ENCODE measurements at regions not wholly inside any gene's neighbourhood (a gene's known extent, or its start where the extent isn't known, plus 50 kb on each side); places are given as distances from the start of the nearest gene placed in this dataset.

DNA sequence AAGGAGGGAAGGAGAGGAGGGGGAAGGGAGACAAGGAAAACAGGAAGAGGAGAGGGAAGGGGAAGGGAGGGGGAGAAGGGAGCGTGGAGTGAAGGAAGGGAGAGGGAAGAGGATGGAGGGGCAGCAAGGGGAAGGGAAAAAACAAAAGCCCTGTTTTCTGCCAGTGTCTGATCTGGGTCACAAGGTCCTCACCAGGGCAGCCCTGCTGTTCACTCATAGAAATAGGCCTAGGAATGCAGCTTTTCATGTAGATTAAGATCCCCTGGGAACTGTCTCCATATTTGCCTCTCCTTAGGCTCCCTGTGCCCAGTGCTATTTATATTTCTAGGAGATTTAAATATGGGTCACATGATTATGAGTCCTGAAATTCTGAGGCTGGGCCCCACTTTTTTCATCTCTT lies 790.7 kb downstream of the TNS3 start:
- H3K56ac ChIP-seq (ENCODE audit: extremely low read depth, insufficient read depth, low read length): no peak overlapping the region
- DNase-seq (no peak), ATAC-seq (ENCODE audit: low read depth) (no peak)
- ChIA-PET CTCF (no interaction called here), POLR2A (ENCODE audit: unreplicated experiment) (no interaction called here)
- intact Hi-C loops (cut with micrococcal nuclease): no loop called here
- no peak overlapping the region for H3K23ac ChIP-seq (ENCODE audit: low read depth, low read length)
- no peak overlapping the region for H2BK15ac ChIP-seq (ENCODE audit: low read depth, low read length)
- no peaks in the 10 kb centered on the region for H3K9me1 ChIP-seq (ENCODE audit: insufficient read depth, low read length)
- no peak overlapping the region for H3K14ac ChIP-seq (replicated peaks; ENCODE audit: low read depth, low read length)
- no peak overlapping the region for H2BK120ac ChIP-seq (ENCODE audit: low read depth, low read length)
- no CpG with 5 or more reads among the region's 1 CpG for WGBS, 2 experiments (ENCODE audit: extremely low coverage in 2 of 2, insufficient read length in 1 of 2)
- H3K4me3 ChIP-seq (ENCODE audit: insufficient read depth, low read depth, low read length): no peak overlapping the region
- H2BK5ac ChIP-seq (ENCODE audit: low read depth, low read length, poor library complexity, severe bottlenecking): no peak overlapping the region
- H3K4ac ChIP-seq (ENCODE audit: low read depth, low read length): no peak overlapping the region
- no peaks in the 10 kb centered on the region for H3K9me3 ChIP-seq (ENCODE audit: control insufficient read depth, insufficient read depth, low read length)
- dilution Hi-C loops (cut with HindIII; ENCODE audit: low sequenced_read_pairs, unreplicated experiment): no loop called here
- H3K4me2 ChIP-seq (ENCODE audit: low read depth, low read length): no peak overlapping the region
- no peaks in the 10 kb centered on the region for H3K36me3 ChIP-seq (ENCODE audit: control insufficient read depth, insufficient read depth, low read length)
- H3K27me3 ChIP-seq (ENCODE audit: control insufficient read depth, insufficient read depth, low read length): no peaks in the 10 kb centered on the region
- H2AK9ac ChIP-seq (replicated peaks; ENCODE audit: low read depth, low read length, poor library complexity): no peak overlapping the region
- H3K27ac ChIP-seq (ENCODE audit: insufficient read depth, low read length): no peak overlapping the region
- peak overlapping the region; percentile 14; the same call in 1 of the 2 replicates for H3K18ac ChIP-seq (ENCODE audit: low read depth, low read length)
- no peak overlapping the region; the same call in 1 of the 2 replicates for H4K5ac ChIP-seq (ENCODE audit: low read depth, low read length)
- no peak overlapping the region for H2AK5ac ChIP-seq (ENCODE audit: low read depth, low read length)
- H4K8ac ChIP-seq (ENCODE audit: low read depth in 2 of 2, low read length in 2 of 2): no peak overlapping the region
- TF ChIP-seq MAFK (IDR thresholded peaks at IDR 0.05; ENCODE audit: low read depth, low read length) (no peak), CHD1 (IDR thresholded peaks at IDR 0.05; ENCODE audit: low read depth, low read length) (no peak), RAD21 (IDR thresholded peaks at IDR 0.05; ENCODE audit: low read length) (no peak), POLR2A (IDR thresholded peaks at IDR 0.05; ENCODE audit: low read depth, low read length) (no peak), RFX5 (IDR thresholded peaks at IDR 0.05; ENCODE audit: low read depth, low read length) (no peak), CEBPB (IDR thresholded peaks at IDR 0.05; ENCODE audit: low read depth, low read length) (no peak), FOS (IDR thresholded peaks at IDR 0.05; ENCODE audit: low read depth, low read length) (no peak), RCOR1 (IDR thresholded peaks at IDR 0.05; ENCODE audit: insufficient replicate concordance, low read length) (no peak), MAZ (IDR thresholded peaks at IDR 0.05; ENCODE audit: borderline replicate concordance, low read depth, low read length) (no peak)
- TF ChIP-seq, protein P1, sequence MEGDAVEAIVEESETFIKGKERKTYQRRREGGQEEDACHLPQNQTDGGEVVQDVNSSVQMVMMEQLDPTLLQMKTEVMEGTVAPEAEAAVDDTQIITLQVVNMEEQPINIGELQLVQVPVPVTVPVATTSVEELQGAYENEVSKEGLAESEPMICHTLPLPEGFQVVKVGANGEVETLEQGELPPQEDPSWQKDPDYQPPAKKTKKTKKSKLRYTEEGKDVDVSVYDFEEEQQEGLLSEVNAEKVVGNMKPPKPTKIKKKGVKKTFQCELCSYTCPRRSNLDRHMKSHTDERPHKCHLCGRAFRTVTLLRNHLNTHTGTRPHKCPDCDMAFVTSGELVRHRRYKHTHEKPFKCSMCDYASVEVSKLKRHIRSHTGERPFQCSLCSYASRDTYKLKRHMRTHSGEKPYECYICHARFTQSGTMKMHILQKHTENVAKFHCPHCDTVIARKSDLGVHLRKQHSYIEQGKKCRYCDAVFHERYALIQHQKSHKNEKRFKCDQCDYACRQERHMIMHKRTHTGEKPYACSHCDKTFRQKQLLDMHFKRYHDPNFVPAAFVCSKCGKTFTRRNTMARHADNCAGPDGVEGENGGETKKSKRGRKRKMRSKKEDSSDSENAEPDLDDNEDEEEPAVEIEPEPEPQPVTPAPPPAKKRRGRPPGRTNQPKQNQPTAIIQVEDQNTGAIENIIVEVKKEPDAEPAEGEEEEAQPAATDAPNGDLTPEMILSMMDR (conservative IDR thresholded peaks at IDR 0.05; ENCODE audit: low read depth, low read length): no peak
- TF ChIP-seq, protein P2, sequence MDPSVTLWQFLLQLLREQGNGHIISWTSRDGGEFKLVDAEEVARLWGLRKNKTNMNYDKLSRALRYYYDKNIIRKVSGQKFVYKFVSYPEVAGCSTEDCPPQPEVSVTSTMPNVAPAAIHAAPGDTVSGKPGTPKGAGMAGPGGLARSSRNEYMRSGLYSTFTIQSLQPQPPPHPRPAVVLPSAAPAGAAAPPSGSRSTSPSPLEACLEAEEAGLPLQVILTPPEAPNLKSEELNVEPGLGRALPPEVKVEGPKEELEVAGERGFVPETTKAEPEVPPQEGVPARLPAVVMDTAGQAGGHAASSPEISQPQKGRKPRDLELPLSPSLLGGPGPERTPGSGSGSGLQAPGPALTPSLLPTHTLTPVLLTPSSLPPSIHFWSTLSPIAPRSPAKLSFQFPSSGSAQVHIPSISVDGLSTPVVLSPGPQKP (IDR thresholded peaks at IDR 0.05; ENCODE audit: borderline replicate concordance, low read depth, low read length): no peak
- no TSS peak for BruUV-seq (replicated peaks)
- in situ Hi-C loops (cut with MboI; ENCODE audit: low sequenced_read_pairs): no loop called here
- H3K4me1 ChIP-seq (ENCODE audit: control insufficient read depth, insufficient read depth, low read length): no peaks in the 10 kb centered on the region
- H2AFZ ChIP-seq (replicated peaks; ENCODE audit: low read length, poor library complexity): no peak overlapping the region
- H4K91ac ChIP-seq (ENCODE audit: insufficient read depth, low read depth, low read length): no peak overlapping the region
- no peak overlapping the region for H2BK20ac ChIP-seq (ENCODE audit: low read depth, low read length)
- H4K20me1 ChIP-seq (ENCODE audit: insufficient read depth, low read length): no peaks in the 10 kb centered on the region
- H3K9ac ChIP-seq (ENCODE audit: low read depth, low read length): no peak overlapping the region
- H3K79me1 ChIP-seq (ENCODE audit: low read depth in 1 of 2, low read length in 2 of 2): no peaks in the 10 kb centered on the region

All from IMR-90 (cell line).